GM21576 (cell line): ENCODE measurements at regions not wholly inside any gene's neighbourhood (a gene's known extent, or its start where the extent isn't known, plus 50 kb on each side); places are given as distances from the start of the nearest gene placed in this dataset.

Experiments used
- ATAC-seq: cut with Tn5 transposase; IDR thresholded peaks from one replicate; pipeline ENCODE4 v1.9.1; 2021; ENCODE audit warnings: mild to moderate bottlenecking, moderate library complexity; ENCODE audit not compliant: unreplicated experiment

DNA sequence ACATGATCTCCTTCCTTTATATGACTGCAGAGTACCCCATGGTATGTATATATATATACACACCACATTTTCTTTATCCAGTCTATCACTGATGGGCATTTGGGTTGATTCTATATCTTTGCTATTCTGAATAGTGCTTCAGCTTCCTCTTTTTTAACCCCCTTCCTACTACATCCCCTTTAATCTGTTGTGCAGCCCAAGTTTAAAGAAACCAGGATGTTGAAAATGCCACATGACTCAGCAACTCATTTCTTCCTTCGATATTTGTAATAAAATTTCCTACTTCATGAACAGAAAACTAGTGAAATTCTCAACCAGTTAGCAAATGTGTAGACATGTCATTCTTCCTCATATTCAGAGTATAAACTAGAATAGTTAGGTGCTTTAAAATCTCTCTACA, 1245.7 kb upstream of the SORCS1 start:
- no peak for ATAC-seq

DNA sequence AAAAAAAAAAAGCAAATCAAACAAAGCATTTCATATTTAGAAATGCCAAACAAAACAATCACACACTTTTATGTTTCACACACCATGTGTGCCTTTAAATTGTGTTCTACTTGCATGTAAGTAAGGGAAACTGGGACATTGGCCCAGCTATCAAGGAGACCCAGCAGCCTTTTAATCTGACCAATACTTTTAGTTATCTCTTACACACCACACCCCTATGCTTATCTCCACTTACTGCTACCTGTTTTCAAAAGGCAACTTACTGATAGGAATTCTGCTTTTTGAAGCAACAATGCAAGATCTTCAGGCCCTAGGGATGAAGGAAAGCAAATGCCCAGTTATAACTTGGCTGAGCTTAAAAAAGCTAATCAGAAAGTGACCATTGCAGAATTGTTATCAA, 1244.8 kb upstream of the SORCS1 start:
- no peak for ATAC-seq

DNA sequence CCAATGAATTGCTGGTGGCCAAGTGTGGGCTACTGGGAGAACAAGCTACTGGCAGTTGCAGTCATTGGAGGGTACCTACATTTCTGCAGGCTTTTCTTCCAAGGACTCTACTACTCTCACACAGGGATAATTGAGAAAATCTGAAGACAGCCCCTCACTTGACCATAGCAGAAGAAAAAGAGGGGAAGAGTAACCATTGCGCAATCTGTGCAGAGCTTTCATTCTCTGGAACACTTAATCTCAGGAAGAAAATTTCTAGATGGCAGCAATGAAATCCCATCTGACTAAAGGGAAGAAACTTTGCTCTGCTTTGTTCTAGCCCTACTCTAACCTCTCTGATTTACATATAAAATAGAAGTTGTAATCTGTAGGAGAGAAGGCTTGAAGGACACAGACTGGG, 1239.6 kb upstream of the SORCS1 start:
- no peak for ATAC-seq

DNA sequence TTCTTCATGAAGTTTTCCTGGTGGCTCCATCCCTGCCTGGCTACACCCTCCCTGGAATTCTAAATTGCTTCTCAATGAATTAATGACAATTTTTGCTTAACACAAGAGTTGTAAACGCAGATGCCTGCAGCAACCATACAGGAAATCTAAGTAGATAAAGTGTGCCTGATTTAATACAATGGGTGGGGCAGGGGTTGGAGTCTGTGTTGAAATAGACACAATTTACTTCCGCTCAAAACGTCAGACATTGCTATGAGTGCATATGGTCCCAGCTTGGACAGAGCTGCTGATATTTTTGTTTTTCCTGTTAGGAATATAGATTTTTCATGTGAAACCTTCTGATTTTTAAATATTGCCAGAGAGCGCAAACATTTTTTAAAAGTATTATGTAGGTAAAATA, 1235.0 kb upstream of the SORCS1 start:
- no peak for ATAC-seq

GRCh38 chr10:108393089-108393488, 1228.6 kb upstream of the SORCS1 start:
- no peak for ATAC-seq

GRCh38 chr10:108392286-108392685, 1227.8 kb upstream of the SORCS1 start:
- no peak for ATAC-seq

DNA sequence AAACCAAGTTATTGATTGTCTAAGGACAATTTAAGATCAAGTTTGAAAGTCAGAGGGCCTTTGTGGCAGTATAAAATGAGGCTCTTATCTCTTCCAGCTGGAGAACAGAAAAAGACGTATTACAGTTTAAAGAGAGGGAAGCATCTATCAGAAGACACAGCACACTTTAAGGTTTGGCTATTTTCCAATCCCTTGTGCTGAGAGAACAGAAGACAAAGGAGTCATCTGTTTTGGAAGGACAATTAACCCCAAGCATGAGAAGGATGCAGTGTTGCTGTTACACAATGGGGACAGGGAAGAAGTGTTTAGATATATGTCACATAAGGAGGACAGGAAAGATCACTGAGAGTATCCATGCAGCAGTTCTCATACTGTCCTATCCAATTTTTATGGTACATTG, 1224.2 kb upstream of the SORCS1 start:
- ATAC-seq = no peak

- no peak for ATAC-seq
Measured at GRCh38 chr10:108385963-108386362, 1221.5 kb upstream of the SORCS1 start.

DNA sequence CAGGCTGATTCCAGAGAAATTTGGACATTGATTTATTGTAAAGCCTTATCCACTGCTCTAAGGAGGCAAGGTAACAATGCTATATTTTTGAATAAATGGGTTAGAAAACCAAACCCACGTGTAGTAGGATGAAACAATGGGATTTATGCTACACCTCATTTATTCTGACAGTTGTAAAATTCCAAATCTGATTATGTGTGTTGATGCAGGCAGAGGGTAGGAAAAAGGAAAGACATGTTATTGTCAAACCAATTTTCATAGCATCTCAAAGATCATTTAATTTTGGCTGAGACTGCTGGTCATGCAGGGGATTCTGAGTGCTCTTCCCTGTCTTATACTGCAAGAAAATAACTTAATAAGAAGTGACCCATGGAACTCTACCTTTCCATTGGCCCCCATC, 1219.9 kb upstream of the SORCS1 start:
- ATAC-seq = no peak

- no peak for ATAC-seq
Measured at GRCh38 chr10:108378779-108379178, 1214.3 kb upstream of the SORCS1 start.

DNA sequence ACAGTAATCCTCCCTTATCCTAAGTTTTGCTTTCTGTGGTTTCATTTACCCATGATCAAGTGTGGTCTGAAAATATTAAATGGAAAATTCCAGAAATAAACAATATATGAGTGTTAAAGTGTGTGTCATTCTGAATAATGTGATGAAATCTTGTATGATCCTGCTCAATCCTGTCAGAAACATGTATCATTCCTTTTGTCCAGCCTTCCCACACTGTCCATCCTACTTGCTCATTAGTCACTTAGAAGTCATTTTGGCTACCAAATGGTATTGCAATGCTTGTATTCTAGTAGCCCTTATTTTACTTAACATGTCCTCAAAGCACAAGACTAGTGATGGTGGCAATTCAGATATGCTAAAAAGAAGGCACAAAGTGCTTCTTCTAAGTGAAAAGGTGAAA, 1211.2 kb upstream of the SORCS1 start:
- no peak for ATAC-seq

DNA sequence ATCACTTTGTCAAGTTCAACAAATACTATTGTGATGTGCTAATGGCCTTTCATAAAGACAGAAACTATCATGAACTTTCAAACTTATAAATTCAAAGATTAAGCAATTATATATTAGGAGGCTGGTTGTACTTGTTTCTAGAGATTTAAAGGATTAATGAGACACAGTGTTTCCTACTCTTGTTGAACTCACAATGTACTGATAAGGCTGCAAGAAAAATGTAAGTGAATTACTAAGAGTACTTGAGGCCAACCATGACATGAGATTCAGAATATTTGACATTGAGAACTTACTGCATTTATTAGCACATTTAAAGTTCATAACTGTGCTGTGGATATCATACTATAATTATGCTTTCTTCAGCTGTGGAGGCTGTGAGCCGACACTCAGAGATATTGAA, 1210.5 kb upstream of the SORCS1 start:
- ATAC-seq = no peak

- ATAC-seq = no peak
Measured at GRCh38 chr10:108365541-108365940, 1201.0 kb upstream of the SORCS1 start.

- ATAC-seq = no peak
Measured at GRCh38 chr10:108363576-108363975, 1199.1 kb upstream of the SORCS1 start.

DNA sequence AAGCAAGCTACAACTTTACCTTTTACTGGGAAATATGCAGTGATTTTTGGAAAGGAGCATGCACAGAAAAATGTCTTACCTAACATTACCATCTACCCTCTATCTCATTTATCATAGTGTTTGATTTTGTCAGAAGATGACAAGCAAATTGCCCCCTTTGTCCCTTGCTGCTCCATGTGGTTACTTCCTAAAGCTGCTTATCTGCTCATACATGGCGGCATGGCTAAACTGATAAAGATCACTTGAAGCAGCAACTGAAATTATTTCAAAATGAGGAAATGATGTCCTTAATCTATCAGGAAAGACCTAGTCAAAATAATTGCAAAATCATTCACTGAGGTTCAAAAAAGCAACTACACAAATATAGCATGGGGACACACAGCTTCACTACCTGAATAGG, 1198.5 kb upstream of the SORCS1 start:
- ATAC-seq = no peak

DNA sequence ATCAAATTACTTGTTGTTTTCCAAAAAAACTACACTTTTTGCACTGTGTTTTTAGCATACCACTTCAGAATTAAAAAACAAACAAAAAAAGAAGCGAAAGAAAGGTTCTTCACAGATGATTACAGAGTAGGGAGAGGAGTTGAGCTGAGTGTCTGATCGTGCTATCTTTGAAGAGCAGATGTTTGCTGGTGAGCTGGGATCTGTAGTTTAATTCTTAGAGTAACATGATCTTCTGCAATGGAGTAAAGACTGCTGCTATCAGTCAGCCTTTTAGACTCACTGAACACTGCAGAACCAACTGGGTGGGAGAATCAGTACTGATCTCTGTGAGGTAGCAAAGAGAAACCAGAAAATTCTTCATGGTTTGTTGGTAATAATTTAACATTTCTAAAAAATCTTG, 1197.8 kb upstream of the SORCS1 start:
- no peak for ATAC-seq

GRCh38 chr10:108360187-108360586, 1195.7 kb upstream of the SORCS1 start:
- ATAC-seq = no peak

DNA sequence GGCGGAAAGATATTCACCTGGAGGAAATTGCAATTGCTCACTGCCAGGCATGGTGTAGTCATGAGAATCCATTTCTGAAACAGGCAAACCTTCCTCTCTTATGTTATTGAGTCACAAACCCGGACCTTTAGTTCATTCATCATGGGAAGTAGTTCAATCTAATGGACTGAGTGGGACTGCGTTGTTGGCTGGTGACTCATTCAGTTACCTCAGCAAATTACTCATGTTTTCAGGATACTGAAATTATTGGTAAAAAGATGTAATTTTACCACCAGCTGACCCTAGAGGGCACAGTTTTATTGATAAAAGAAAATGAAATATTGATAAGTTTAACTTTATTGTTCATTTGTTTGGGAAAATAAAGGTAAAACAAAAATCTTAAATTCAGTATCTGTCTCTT, 1194.4 kb upstream of the SORCS1 start:
- ATAC-seq = no peak

DNA sequence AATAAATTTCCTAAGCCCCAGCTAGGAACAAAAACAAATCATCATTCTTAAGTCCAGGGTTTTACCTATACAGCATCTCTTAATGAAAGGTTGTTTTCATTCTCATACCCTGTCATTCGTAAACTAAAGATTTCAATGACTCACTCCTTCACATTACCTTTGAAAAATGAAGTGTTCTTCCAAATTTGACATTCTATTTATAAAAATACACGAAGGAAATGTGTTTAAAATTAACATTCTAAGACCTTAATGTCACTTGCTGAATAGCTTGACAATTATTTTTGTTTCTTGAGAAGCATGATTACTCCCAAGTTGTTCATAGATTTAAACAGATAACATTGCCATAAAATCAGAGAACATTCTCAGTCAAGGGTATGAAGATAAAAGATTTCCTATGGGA, 1188.3 kb upstream of the SORCS1 start:
- ATAC-seq = no peak

- no peak for ATAC-seq
Measured at GRCh38 chr10:108348215-108348614, 1183.7 kb upstream of the SORCS1 start.

DNA sequence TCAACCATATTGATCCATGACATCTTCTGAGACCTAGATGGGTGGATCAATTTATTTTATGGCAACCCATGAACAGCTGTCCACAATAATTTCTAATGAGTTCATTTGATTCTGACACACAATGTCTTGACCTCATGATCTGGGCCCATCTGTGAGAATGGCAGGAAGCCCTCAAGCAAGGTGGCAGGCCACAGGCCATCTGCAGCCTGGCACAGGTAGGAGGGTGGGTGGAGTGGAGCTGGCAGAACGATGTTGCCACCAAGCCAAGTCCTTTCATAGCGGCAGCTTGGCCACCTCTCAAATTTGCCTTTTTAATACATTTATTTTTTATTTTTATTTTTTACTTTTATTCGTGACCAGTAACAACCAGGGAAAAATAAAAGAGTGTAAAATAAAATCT, 1181.6 kb upstream of the SORCS1 start:
- no peak for ATAC-seq

GRCh38 chr10:108338146-108338545, 1173.6 kb upstream of the SORCS1 start:
- ATAC-seq = no peak

GRCh38 chr10:108336836-108337235, 1172.3 kb upstream of the SORCS1 start:
- ATAC-seq = no peak

GRCh38 chr10:108327706-108328105, 1163.2 kb upstream of the SORCS1 start:
- ATAC-seq = no peak
